OCI-LY3 (cell line): ENCODE measurements at regions not wholly inside any gene's neighbourhood (a gene's known extent, or its start where the extent isn't known, plus 50 kb on each side); places are given as distances from the start of the nearest gene placed in this dataset.
"Not testable (repeated sequence)": the region's sequence is repeated elsewhere in the genome, so short reads cannot be mapped to it uniquely, and the experiment has no call there.

ENCODE experiments used
- CTCF ChIP-seq: fragments of 200-600, 300-600 bp; sonication (generic); IDR thresholded peaks from 2 replicates; pipeline ENCODE4 v1.5.1; 2014; ENCODE audit warnings: antibody characterized with exemption, low read length, low read depth
- EZH2phosphoT487 ChIP-seq: fragments of 200-600 bp; shearing (Covaris generic); IDR thresholded peaks from 2 replicates; pipeline ENCODE4 v1.6.1; 2018; ENCODE audit warnings: antibody characterized with exemption, mixed run types, low read depth

- TF ChIP-seq CTCF, EZH2phosphoT487: not testable (repeated sequence)
Observed at GRCh38 chr13:47873319-47873718, 127.8 kb downstream of the SUCLA2 start.
